Common myeloid progenitor, CD34-positive (primary cell): ENCODE measurements at regions not wholly inside any gene's neighbourhood (a gene's known extent, or its start where the extent isn't known, plus 50 kb on each side); places are given as distances from the start of the nearest gene placed in this dataset.
"Not testable (repeated sequence)": the region's sequence is repeated elsewhere in the genome, so short reads cannot be mapped to it uniquely, and the experiment has no call there.

Experiments
- CTCF ChIA-PET: fragments of 350-600 bp; sonication (Branson Sonifier 250); formaldehyde crosslinking; loops from one replicate; lab custom pipeline; 2021; ENCODE audit warnings: antibody characterized with exemption; lab: Charles Lee
- POLR2A ChIA-PET: fragments of 350-600 bp; sonication (Branson Sonifier 250); formaldehyde crosslinking; loops from one replicate; lab custom pipeline; 2021; ENCODE audit warnings: antibody characterized with exemption; lab: Charles Lee
- DNase-seq, 3 donors: peaks; one replicate each; pipeline versions ENCODE4 v3.0.0 to v3.0.0-alpha.2; 2013
- H3K27ac ChIP-seq, 2 experiments: 1 replicate in 1 of 2; 2 replicates in 1 of 2; pipeline ENCODE4 v1.7.0; 2013; ENCODE audit warnings: inconsistent platforms in 2 of 2, low read length in 2 of 2, mild to moderate bottlenecking in 2 of 2, low read depth in 1 of 2, moderate library complexity in 1 of 2; ENCODE audit not compliant: severe bottlenecking in 2 of 2, insufficient read depth in 1 of 2, poor library complexity in 1 of 2
- H3K27me3 ChIP-seq, 5 experiments: replicated peaks in 2 of 5; 1 replicate in 3 of 5; 2 replicates in 2 of 5; pipeline versions ENCODE4 v1.6.1 to v1.7.0; 2013; ENCODE audit warnings: low read length in 4 of 5, mild to moderate bottlenecking in 2 of 5, moderate library complexity in 2 of 5, inconsistent platforms in 1 of 5; ENCODE audit not compliant: insufficient read depth in 5 of 5, control insufficient read depth in 4 of 5
- H3K36me3 ChIP-seq, 4 experiments: 1 replicate in 2 of 4; 2 replicates in 2 of 4; pipeline versions ENCODE4 v1.6.1 to v1.7.0; 2013; ENCODE audit warnings: low read length in 3 of 4, control low read depth in 1 of 4, mild to moderate bottlenecking in 1 of 4; ENCODE audit not compliant: control insufficient read depth in 4 of 4, insufficient read depth in 4 of 4
- H3K4me1 ChIP-seq, 4 experiments: 1 replicate in 3 of 4; 2 replicates in 1 of 4; pipeline versions ENCODE4 v1.6.1 to v1.7.1; 2013; ENCODE audit warnings: low read length in 3 of 4, mild to moderate bottlenecking in 3 of 4, control low read depth in 1 of 4, inconsistent platforms in 1 of 4, moderate library complexity in 1 of 4; ENCODE audit not compliant: control insufficient read depth in 4 of 4, insufficient read depth in 4 of 4; ENCODE audit errors: control extremely low read depth in 1 of 4
- H3K4me3 ChIP-seq, 7 experiments: 1 replicate in 4 of 7; 2 replicates in 3 of 7; pipeline versions ENCODE4 v1.5.1 to v1.7.0; 2013; ENCODE audit warnings: mild to moderate bottlenecking in 7 of 7, low read length in 6 of 7, moderate library complexity in 6 of 7, inconsistent platforms in 2 of 7, low read depth in 2 of 7, control low read depth in 1 of 7; ENCODE audit not compliant: insufficient read depth in 4 of 7, control insufficient read depth in 1 of 7; ENCODE audit errors: extremely low read depth in 1 of 7
- H3K9me3 ChIP-seq, 5 experiments: 1 replicate in 4 of 5; 2 replicates in 1 of 5; pipeline versions ENCODE4 v1.6.1 to v1.7.1; 2013; ENCODE audit warnings: low read length in 4 of 5, mild to moderate bottlenecking in 2 of 5, inconsistent platforms in 1 of 5, low read depth in 1 of 5, moderate library complexity in 1 of 5; ENCODE audit not compliant: control insufficient read depth in 4 of 5, insufficient read depth in 2 of 5; ENCODE audit errors: control extremely low read depth in 1 of 5
- WGBS: methylation state at CpG from one replicate; pipeline ENCODE4 v1.1.5; 2013; ENCODE audit not compliant: insufficient coverage; 5-methylcytosine and 5-hydroxymethylcytosine counted together

DNA sequence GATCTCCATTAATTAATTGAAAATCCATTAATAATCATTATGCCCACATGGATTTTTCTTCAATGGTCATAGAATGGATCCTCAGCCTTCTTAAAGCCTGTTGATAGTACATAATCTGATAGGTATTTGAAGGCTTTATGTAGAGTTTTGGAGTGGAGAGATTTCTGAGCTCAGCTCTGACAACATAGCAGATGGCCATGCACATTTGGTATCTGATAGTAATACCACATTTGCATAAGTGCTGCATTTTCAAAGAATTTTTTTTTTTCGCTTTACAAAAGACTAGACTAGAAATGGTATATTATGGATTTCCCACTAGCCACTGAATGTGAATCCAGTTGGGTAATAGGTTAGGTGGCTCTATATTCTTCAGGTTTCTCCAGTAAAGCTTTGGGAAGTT is 440.6 kb downstream of the FGF13 start:
- Histone ChIP-seq H3K27ac (no peak overlapping the region), H3K36me3 (no peaks in the 10 kb centered on the region), H3K4me1 (no peaks in the 10 kb centered on the region), H3K9me3 (no peaks in the 10 kb centered on the region), H3K4me3 (no peak overlapping the region), H3K27me3 (no peaks in the 10 kb centered on the region)
- no CpG with 5 or more reads among the region's 1 CpG for WGBS
- ChIA-PET POLR2A (no interaction called here), CTCF (no interaction called here)
- DNase-seq = no peak

DNA sequence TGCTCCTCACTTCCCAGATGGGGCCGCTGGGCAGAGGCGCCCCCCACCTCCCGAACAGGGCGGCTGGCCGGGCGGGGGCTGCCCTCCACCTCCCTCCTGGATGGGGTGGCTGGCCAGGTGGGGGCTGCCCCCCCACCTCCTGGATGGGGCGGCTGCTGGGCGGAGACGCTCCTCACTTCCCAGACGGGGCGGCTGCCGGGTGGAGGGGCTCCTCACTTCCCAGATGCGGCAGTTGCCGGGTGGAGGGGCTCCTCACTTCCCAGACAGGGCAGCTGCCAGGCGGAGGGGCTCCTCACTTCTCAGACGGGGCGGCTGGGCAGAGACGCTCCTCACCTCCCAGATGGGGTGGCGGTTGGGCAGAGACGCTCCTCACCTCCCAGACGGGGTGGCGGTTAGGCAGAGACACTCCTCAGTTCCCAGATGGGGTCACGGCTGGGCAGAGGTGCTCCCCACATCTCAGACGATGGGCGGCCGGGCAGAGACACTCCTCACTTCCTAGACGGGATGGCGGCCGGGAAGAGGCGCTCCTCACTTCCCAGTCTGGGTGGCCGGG is 428.8 kb downstream of the FGF13 start:
- CTCF ChIA-PET, H3K27ac ChIP-seq: not testable (repeated sequence)

DNA sequence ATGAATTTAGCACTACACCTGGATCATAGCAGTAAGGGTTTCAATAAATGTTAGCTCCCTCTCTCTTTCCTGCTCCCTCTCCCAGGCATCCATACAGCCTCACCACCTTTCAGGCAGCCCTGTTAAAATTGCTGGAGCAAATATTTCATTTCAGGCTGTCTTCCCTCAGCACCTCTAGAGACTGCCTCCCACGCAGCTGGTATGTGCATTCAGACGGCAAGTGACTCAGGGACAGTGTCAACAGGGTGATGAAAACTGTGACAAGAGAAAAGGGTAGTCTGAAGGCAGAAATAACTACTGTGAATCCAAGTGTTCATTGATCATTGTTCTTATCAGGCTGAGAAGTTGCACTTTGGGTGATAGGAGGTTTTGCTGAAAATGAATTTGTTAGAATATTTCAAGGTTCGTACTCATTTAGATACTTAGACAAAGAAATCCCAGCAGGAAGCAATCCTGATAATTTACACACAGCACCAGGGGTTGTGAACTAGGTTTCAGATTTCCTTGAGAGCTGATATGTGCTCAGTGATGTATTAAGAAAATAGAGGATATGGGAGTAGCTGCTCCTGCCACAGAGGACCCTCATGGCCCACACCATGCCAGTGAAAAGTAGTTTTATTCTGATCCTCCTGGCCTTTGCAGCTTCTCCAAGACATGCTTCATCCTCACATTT is 424.2 kb downstream of the FGF13 start:
- no peaks in the 10 kb centered on the region for H3K36me3 ChIP-seq
- H3K4me1 ChIP-seq = no peaks in the 10 kb centered on the region
- H3K9me3 ChIP-seq = no peaks in the 10 kb centered on the region
- 90% methylated on average over 2 of the region's 3 CpGs for WGBS
- peaks cover 0 to 4% (median 0%) of the 10 kb centered on the region in 5 experiments for H3K27me3 ChIP-seq
- H3K27ac ChIP-seq = no peak overlapping the region
- ChIA-PET CTCF (no interaction called here), POLR2A (no interaction called here)
- H3K4me3 ChIP-seq = no peak overlapping the region
- DNase-seq = no peak

More for the DNA sequence above, 428.8 kb downstream of the FGF13 start:
- DNase-seq, H3K9me3 ChIP-seq, H3K4me3 ChIP-seq, H3K4me1 ChIP-seq, POLR2A ChIA-PET, H3K27me3 ChIP-seq, H3K36me3 ChIP-seq: not testable (repeated sequence)
- WGBS = 97% methylated on average over 28 of the region's 31 CpGs

DNA sequence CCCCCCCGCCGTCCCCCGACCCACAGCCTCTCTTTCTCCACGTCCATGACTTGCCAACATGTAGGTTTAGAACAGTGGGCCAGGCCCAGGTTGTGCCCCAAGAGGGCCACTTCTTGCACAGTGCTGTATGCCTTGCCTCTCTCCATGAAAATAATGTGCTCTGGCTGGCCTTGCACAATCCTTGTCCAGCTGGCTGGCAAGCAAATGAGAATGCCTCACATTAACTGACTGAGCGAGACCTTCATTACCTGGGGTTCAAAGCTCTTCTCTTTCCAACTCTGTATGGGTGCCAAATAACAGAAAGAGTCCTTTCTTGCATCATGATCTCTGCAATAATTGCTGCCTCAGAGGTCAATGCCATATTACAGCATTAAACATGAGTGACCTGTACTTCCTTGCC is 416.6 kb downstream of the FGF13 start:
- Histone ChIP-seq H3K27me3 (no peaks in the 10 kb centered on the region), H3K4me3 (no peak overlapping the region), H3K27ac (no peak overlapping the region), H3K36me3 (no peaks in the 10 kb centered on the region), H3K9me3 (no peaks in the 10 kb centered on the region), H3K4me1 (no peaks in the 10 kb centered on the region)
- POLR2A ChIA-PET = no interaction called here
- CTCF ChIA-PET = no interaction called here
- 77% methylated on average over 5 of the region's 5 CpGs for WGBS
- no peak for DNase-seq

DNA sequence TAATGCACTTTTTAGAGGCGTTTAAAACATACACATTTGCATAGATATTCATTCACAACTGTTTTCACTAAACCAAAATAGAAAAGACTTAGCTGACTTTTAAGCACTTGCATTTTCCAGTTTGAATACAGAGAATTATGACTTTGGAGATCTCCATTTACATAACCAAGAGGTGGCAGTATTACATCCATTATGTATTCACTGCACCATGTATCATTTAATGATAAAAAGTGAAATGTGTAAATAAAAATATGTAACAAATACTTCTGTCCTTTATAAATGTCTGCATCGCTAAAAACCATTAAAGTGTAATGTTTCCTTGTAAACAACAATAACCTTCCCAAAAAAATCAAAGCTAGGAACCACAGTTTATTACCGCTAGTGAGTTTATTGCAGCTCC is 413.2 kb downstream of the FGF13 start:
- DNase-seq = no peak
- Histone ChIP-seq H3K4me3 (no peak overlapping the region), H3K36me3 (no peaks in the 10 kb centered on the region), H3K4me1 (no peaks in the 10 kb centered on the region), H3K9me3 (no peaks in the 10 kb centered on the region), H3K27ac (no peak overlapping the region), H3K27me3 (no peaks in the 10 kb centered on the region)
- ChIA-PET CTCF (no interaction called here), POLR2A (no interaction called here)
- WGBS = 100% methylated on average over 1 of the region's 3 CpGs

DNA sequence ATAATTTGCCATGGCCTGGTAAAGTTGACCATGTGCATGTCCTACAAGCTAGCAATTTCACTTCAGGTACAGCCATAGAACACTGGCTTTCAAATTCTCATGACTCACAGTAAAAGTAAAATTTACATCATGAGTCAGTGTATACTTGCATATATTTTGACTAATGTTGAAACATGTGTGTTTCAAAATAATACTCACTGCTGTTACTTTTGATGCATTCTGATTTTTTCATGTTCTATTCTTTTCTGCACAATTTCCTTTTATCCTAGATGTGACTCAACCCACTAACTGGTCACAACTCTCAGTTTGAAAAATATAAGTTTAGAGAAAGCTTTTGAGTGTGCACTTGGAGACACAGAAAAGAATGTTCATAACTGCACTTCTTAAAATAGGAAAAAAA is 365.7 kb downstream of the FGF13 start:
- H3K4me1 ChIP-seq = no peaks in the 10 kb centered on the region
- no peak for DNase-seq
- H3K4me3 ChIP-seq = no peak overlapping the region
- no peak overlapping the region for H3K27ac ChIP-seq
- ChIA-PET POLR2A (no interaction called here), CTCF (no interaction called here)
- no peaks in the 10 kb centered on the region for H3K9me3 ChIP-seq
- no peaks in the 10 kb centered on the region for H3K36me3 ChIP-seq
- no peaks in the 10 kb centered on the region for H3K27me3 ChIP-seq

DNA sequence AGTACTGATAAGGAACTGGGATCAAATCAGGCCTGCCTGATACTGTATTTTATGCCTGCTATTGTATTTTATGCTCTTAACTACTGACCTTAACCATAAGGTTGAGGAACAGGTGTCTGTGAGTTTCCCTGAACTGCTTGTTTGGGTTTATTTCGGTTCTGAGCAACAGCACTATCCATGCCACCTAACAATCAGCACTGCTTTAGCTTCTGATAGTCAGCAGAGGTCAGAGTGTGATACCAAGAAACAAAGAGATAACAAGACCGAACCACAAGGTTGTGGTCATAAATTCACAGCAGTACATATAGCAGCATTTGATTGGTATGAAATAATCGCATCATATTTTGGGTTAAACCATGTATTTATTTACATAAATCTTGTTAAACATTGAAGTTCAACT is 362.2 kb downstream of the FGF13 start:
- DNase-seq = no peak
- ChIA-PET CTCF (no interaction called here), POLR2A (no interaction called here)
- Histone ChIP-seq H3K4me1 (no peaks in the 10 kb centered on the region), H3K27me3 (no peaks in the 10 kb centered on the region), H3K36me3 (no peaks in the 10 kb centered on the region), H3K27ac (no peak overlapping the region), H3K9me3 (peaks cover 0 to 2% (median 0%) of the 10 kb centered on the region in 5 experiments), H3K4me3 (no peak overlapping the region)
- WGBS = no CpG with 5 or more reads among the region's 3 CpGs
